NCI-H1417 (cell line): ENCODE measurements at regions not wholly inside any gene's neighbourhood (a gene's known extent, or its start where the extent isn't known, plus 50 kb on each side); places are given as distances from the start of the nearest gene placed in this dataset.

Source experiments
- DNase-seq, 3 experiments: peaks; one replicate each; lab custom pipeline; 2025; lab: John Stamatoyannopoulos, UW

- no peak for DNase-seq
Measured at GRCh38 chr14:55938249-55938791, 179.9 kb upstream of the PELI2 start.

DNA sequence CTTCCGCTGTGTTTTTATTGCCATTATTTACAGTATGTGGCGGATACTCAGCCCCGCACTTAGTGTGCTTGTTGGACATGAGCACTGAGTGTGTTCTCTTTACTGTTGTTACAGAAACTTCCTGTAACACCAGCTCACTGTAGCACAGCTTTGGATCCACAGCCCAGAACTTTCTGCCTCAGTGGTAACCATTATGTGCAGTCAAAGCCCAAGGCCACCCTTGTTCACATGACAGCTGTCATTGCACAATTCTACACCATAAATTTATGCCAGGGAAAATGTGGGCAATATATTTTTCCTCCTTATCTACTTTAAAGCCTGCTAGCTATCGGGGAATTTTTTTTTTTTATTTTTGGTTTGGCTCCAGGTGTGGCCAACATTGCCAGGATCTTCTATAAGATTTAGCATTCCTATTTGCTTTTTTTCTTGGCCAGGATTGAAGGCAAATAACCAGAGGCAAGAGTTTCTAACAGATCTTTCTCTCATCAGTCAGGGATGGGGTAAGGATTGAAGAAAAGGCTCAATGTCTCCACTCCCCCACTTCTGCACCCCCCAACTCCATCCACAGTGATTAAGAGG is 176.0 kb upstream of the PELI2 start:
- DNase-seq, result no peak

DNA sequence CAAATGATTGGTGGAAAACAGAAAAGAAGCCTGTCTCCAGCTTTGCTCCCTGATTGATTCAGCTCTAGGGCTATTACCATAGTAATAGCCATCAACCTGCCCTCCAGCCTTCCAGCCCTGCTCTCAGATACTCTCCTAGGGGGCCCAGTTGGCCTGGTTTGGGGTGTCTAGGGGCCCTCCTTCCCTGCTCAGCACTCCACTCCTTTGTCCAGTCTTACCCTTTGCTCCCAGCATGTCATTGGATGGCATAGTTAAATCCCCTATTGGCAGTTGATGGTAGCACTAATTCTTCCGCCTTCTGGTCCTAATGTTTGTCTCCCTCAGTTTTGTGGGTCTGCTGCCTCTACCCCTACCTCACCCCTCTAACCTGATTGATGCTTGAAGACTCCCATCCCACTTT is 175.4 kb upstream of the PELI2 start:
- no peak for DNase-seq

DNA sequence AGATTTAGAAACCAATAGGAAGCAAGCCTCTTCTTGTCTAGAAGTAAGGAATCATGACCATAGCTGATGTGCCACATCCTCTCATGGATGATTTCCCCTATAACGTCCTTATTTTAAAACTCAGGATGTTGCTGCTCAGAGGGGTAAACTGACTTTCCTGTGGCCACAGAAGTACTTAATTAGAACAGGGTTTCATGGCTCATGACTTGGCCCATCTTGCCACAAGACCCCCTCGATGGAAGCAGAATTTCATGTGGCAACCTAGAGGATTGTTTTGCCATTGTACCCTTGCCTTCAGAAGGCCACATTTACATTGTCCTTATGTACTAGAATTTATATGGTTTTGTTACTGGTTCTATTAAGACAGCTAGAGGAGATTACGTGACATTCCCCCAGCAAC is 173.5 kb upstream of the PELI2 start:
- DNase-seq, result no peak

- DNase-seq, result no peak
Measured at GRCh38 chr14:55946231-55946630, 172.0 kb upstream of the PELI2 start.

- no peak for DNase-seq
Measured at GRCh38 chr14:55948399-55948798, 169.8 kb upstream of the PELI2 start.

DNA sequence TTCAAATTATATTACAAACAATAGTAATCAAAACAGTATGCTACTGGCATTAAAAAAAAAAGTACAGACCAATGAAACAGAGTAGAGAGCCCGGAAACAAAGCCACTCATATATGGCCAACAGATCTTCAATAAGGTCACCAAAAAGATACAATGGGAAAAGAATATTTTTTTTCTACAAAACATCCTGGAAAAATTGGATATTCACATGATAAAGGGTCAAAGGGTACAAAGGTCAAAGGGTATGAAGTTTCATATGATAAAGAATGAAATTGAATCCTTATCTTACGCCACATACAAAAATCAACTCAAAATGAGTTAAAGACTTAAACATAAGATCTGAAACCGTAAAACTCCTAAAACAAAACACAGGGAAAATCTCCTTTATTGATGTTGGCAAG is 168.5 kb upstream of the PELI2 start:
- DNase-seq, result no peak

DNA sequence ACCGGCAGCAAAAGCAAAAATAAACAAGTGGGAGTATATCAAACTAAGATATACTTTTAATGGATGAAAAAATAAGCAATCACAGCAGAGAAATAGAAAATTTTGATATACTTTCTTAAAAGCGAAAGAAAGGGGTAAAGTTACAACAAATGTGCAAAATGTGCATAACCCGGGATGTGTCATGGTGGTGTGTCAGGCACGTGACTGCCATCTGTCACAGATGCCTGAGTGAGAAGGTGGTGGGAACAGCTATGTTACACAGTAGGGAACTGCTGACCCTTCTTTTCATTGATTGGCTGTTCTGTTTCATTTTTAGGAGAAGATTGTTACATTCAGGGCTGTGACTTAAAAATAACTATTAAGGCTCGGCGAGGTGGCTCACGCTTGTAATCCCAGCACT is 168.1 kb upstream of the PELI2 start:
- DNase-seq, result no peak

DNA sequence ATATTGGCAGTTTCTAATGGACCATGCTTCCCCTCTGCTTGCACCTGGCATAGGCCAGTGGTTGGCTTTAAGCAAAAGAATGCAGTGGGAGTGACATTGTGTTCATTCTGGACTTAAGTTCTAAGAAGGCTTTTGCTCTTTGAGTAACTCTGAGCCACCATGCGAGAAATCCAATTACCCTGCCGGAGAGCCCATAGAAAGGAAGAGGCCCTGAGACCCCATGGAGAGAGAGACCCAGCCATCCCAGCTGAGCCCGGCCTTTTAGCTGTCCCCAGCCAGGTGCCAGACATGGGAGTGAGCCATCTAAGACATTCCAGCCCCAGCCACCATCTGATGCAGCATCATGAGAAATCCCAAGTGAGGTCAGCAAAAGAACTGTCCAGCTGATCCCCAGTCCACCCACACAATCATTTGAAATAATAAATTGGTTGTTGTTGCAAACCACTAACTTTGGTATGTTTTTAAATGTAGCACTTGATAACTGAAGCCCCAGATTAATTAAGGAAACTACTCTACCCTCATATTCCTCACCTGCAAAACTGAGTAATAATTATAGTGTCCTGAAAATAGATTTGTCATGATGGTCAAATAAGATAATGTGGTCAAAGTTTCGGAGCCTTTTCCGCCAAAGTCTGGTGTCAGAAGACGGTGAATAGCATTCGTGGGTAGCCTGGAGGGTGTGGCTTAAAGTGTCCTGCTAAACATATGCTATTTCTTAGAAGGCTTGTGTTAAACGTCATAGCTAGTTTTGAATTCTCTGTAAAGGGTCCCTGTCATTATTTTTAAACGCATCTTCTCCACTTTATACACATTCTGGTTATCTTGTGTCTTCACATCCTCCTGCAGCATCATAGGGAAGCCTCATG is 166.6 kb upstream of the PELI2 start:
- no peak for DNase-seq

DNA sequence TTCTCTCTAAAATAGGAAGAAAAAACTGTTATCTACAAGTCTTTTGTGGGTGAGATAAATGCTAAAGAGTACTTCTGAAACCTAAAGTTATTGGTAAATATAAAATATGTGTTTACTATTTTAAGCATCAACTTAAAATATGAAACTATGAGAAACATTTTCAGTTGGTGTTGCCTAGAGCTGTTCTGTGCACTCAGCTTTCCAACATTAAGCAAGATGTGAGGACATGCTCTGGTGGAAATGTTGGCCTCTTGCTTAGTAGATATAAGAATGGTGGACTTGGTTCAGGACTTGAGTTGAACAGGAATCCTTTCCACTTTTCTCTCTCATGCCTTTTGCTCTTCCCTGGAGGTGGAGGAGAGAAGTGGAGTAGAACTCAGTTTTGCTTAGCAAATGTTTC is 164.1 kb upstream of the PELI2 start:
- DNase-seq, result no peak

DNA sequence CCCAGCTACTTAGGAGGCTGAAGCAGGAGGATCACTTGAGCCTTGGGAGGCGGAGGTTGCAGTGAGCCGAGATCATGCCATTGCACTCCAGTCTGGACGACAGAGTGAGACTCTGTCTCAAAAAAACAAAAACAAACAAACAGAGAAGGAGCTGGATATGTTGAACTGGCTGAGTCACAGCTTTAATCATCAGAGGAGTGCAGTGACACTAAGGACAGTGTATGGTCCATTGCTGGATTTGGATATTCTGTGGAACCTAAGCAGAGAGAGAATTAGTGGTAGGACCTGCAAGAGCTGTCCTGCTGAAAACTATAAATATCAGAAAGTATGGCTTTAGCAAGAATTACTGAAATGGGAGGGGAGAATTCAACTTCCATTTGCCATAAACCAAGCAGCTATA is 163.0 kb upstream of the PELI2 start:
- no peak for DNase-seq

- peak in 2 of 3 experiments; percentile 17 to 64 for DNase-seq
Measured at GRCh38 chr14:55957950-55958349, 160.3 kb upstream of the PELI2 start.

DNA sequence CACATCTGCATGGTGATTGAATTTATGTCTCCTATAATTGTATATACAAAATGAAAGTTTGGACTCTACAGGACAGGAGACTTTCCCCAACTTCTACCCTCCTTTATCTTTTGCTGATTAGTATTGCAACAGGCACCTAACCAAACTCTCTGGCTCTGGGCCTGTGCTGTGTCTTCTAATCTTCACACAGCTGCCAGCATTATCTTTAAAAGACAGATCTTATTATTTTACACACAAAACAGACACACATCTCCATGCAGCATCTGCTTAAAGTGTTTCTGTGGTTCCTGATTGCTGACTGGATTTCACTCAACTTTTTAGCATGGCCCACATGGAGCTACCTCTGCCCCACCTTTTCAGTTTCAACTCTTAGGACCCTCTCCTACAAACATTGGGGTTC is 154.9 kb upstream of the PELI2 start:
- no peak for DNase-seq

GRCh38 chr14:55964091-55964490 is 154.1 kb upstream of the PELI2 start:
- no peak for DNase-seq

DNA sequence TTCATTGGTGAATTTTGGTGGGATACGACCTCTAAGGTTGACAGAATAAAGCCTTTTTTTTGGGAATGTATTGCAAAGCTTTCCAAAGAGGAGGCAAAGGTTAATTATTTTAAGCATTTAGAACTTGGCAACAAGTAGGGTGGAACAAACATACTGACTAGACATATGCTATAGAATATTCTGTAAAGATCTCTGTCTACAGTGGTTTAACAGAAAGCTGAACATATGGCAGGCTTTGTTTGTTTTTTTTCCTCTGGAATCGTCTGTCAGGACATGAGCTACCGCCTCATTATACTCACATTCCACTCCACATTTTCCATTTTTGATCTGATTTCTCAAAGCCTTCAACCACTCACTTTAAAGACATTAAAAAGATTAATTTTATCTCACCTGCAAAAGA is 153.4 kb upstream of the PELI2 start:
- no peak for DNase-seq

- DNase-seq, result no peak
Measured at GRCh38 chr14:55965851-55966250, 152.4 kb upstream of the PELI2 start.

GRCh38 chr14:55968741-55969140 is 149.5 kb upstream of the PELI2 start:
- DNase-seq, result no peak

DNA sequence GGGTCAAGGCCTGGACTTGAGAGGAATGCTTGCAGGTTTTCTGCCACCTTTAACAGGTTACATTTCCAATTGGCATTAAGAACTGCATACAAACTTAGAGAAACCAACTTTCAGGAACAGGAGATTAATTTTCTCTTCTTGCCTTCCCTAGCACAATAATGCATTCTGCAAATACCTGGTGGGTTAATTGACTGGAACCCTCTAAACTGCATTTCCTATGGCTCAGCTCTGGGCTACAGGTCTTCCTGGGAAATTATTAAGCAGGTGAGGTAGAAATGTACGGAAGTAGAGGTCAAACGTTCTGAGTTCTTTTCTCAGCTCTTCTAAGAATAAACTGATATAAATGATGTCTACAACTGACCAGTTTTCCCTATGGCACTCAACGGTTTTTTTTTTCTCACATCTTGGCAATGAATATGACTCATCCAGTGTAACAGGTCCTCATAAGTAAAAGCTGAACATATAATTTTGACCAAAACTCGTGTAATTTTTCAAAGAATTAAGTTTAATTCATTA is 144.9 kb upstream of the PELI2 start:
- DNase-seq, result no peak

DNA sequence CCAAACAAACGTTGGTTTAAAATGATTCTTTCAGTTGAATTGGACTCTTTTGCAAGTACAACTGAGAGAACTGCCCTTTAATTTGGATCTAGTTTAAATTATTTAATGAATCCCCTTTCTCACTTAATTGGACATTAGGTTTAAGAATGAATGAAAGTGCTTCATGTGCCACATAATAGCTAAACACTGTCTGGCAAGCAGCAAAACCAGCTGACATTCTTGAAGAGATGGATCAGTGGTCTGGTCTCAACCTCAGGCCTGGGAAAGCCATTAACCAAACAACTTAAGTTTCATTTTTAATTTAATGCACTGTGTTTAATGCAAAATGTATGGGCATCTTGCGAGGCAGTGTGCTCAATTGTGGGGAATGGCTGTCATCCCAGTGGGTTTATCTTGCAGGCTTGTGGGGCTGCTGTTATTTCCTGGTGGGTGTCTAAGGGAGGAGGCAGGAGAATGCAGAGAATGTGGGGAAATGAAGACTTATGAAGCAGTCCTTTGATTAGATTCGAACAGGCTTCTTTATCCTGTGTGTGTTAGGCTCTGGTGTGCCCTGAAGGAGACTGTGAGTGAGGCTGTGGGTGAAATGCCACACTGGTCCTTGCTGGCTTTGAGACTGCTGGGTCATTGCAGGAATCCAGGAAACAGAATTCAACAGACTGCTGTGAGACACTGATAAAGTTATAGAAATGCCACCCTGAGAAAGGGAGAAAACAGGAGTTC is 144.1 kb upstream of the PELI2 start:
- DNase-seq, result no peak

- no peak for DNase-seq
Measured at GRCh38 chr14:55975281-55975910, 142.8 kb upstream of the PELI2 start.

DNA sequence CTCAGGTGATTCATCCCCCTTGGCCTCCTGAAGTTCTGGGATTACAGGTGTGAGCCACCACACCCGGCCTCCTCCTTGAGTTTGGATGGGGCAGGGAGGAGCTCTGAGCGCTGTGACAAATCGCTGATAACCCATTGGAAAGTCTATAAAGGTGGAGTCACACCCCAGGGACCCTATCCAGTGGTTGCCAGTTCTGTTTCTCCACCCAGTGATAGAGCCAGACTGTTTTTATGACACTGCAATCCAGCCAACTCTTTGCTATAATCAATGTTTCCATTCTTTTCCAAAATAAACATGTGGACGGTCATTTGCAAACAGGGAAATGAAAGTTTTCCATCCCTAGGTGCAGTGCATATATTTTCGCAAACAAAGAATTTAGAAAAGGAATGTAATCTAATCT is 142.0 kb upstream of the PELI2 start:
- no peak for DNase-seq

DNA sequence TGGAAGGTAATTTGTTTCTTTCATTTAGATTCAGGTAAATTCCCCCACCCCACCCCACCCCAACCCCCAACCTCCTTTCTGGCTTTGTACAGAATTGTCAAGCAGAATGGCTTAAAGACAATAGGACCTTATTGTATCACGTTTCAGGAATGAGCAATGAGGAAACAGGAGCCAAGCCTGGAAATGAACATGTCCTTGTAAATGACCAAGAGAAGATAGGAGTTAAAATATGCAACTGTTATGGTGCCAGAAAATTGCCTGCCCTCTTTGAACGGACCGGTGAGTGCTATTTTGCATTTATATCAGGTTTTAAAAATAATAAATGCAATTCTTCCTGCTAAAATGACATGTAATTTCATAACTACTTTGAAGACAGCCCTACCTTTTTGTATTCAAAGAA is 141.6 kb upstream of the PELI2 start:
- DNase-seq, result peak in 1 of 3 experiments; percentile 9
